IMR-90 (cell line): ENCODE measurements at regions not wholly inside any gene's neighbourhood (a gene's known extent, or its start where the extent isn't known, plus 50 kb on each side); places are given as distances from the start of the nearest gene placed in this dataset.

Source experiments
- BHLHE40 ChIP-seq: fragments of 150-350 bp; IDR thresholded peaks from 2 replicates; pipeline ENCODE4 v1.6.1; 2016; ENCODE audit warnings: mild to moderate bottlenecking, low read depth, low read length
- CEBPB ChIP-seq: IDR thresholded peaks from 2 replicates; pipeline ENCODE4 v1.6.1; 2012; ENCODE audit warnings: low read depth, low read length, improper control_type of control experiment
- CHD1 ChIP-seq: IDR thresholded peaks from 2 replicates; pipeline ENCODE4 v1.6.1; 2012; ENCODE audit warnings: low read depth, low read length, improper control_type of control experiment
- CTCF ChIP-seq: conservative IDR thresholded peaks from 2 replicates; pipeline ENCODE4 v1.5.1; 2012; ENCODE audit warnings: mild to moderate bottlenecking, low read depth, low read length, improper control_type of control experiment
- MAZ ChIP-seq: IDR thresholded peaks from 2 replicates; pipeline ENCODE4 v1.6.1; 2012; ENCODE audit warnings: low read depth, mild to moderate bottlenecking, low read length, improper control_type of control experiment, moderate library complexity, borderline replicate concordance
- MXI1 ChIP-seq: IDR thresholded peaks from 2 replicates; pipeline ENCODE4 v1.6.1; 2012; ENCODE audit warnings: low read depth, mild to moderate bottlenecking, low read length, moderate library complexity, borderline replicate concordance
- POLR2A ChIP-seq: IDR thresholded peaks from 2 replicates; pipeline ENCODE4 v1.6.1; 2012; ENCODE audit warnings: mild to moderate bottlenecking, low read depth, low read length
- RAD21 ChIP-seq: IDR thresholded peaks from 2 replicates; pipeline ENCODE4 v1.6.1; 2012; ENCODE audit warnings: low read length, improper control_type of control experiment
- RCOR1 ChIP-seq: IDR thresholded peaks from 2 replicates; pipeline ENCODE4 v1.6.1; 2012; ENCODE audit warnings: mild to moderate bottlenecking, low read length, improper control_type of control experiment; ENCODE audit not compliant: insufficient replicate concordance
- RFX5 ChIP-seq: IDR thresholded peaks from 2 replicates; pipeline ENCODE4 v1.8.0; 2012; ENCODE audit warnings: low read depth, mild to moderate bottlenecking, low read length, moderate library complexity
- SMC3 ChIP-seq: fragments of 150-350 bp; IDR thresholded peaks from 2 replicates; pipeline ENCODE4 v1.6.1; 2016; ENCODE audit warnings: low read depth, mild to moderate bottlenecking, antibody characterized with exemption, low read length, moderate library complexity
- USF2 ChIP-seq: fragments of 150-350 bp; IDR thresholded peaks from 2 replicates; pipeline ENCODE4 v1.6.1; 2017; ENCODE audit warnings: mild to moderate bottlenecking, antibody characterized with exemption, low read length, low read depth

- no peak for TF ChIP-seq CTCF
- TF ChIP-seq POLR2A = no peak
- no peak for TF ChIP-seq RFX5
- TF ChIP-seq MAZ = no peak
- no peak for TF ChIP-seq MXI1
- TF ChIP-seq BHLHE40 = no peak
- no peak for TF ChIP-seq SMC3
- TF ChIP-seq RAD21 = no peak
- TF ChIP-seq CEBPB = no peak
- no peak for TF ChIP-seq RCOR1
- no peak for TF ChIP-seq USF2
- no peak for TF ChIP-seq CHD1
Measured at GRCh38 chr1:104402178-104402577, 652.5 kb downstream of the AMY1C start.
